ENCODE measurements at regions not wholly inside any gene's neighbourhood (a gene's known extent, or its start where the extent isn't known, plus 50 kb on each side); places are given as distances from the start of the nearest gene placed in this dataset.

GRCh38 chr15:85327820-85328219 lies 52.6 kb upstream of the AKAP13 start:
- TF ChIP-seq EZH2 (IDR thresholded peaks at IDR 0.05; ENCODE audit: low read depth, unreplicated experiment) (no peak), CTCF (conservative IDR thresholded peaks at IDR 0.05; ENCODE audit: low read depth in 2 of 2) (no peak), REST (IDR thresholded peaks at IDR 0.05; ENCODE audit: unreplicated experiment) (no peak), STAT1 (IDR thresholded peaks at IDR 0.05; ENCODE audit: unreplicated experiment) (no peak), EZH2phosphoT487 (IDR thresholded peaks at IDR 0.05; ENCODE audit: unreplicated experiment) (no peak), POLR2AphosphoS5 (IDR thresholded peaks at IDR 0.05; ENCODE audit: low read depth) (no peak)
